ENCODE measurements at regions not wholly inside any gene's neighbourhood (a gene's known extent, or its start where the extent isn't known, plus 50 kb on each side); places are given as distances from the start of the nearest gene placed in this dataset.
"Not testable (repeated sequence)": the region's sequence is repeated elsewhere in the genome, so short reads cannot be mapped to it uniquely, and the experiment has no call there.

GRCh38 chr2:132220589-132220988 lies 58.8 kb upstream of the ANKRD30BL start:
- not testable (repeated sequence) for DNase-seq (ENCODE audit: low read depth, low spot score)

- not testable (repeated sequence) for DNase-seq (ENCODE audit: low read depth, low spot score)
Measured at GRCh38 chr2:132221886-132222285, 60.1 kb upstream of the ANKRD30BL start.

- DNase-seq (ENCODE audit: low read depth, low spot score) = no peak
Measured at GRCh38 chr2:132252191-132252893, 90.6 kb upstream of the ANKRD30BL start.

GRCh38 chr2:132252894-132253264 lies 91.1 kb upstream of the ANKRD30BL start:
- DNase-seq (ENCODE audit: low read depth, low spot score) = no peak

- no peak for DNase-seq (ENCODE audit: low read depth, low spot score)
Measured at GRCh38 chr2:132253496-132254305, 91.9 kb upstream of the ANKRD30BL start.

- not testable (repeated sequence) for DNase-seq (ENCODE audit: low read depth, low spot score)
Measured at GRCh38 chr2:132254306-132254919, 92.7 kb upstream of the ANKRD30BL start.

- no peak for DNase-seq (ENCODE audit: low read depth, low spot score)
Measured at GRCh38 chr2:132255714-132256113, 94.0 kb upstream of the ANKRD30BL start.

- DNase-seq (ENCODE audit: low read depth, low spot score) = no peak
Measured at GRCh38 chr2:132256251-132256902, 94.6 kb upstream of the ANKRD30BL start.

GRCh38 chr2:132256903-132257300 lies 95.2 kb upstream of the ANKRD30BL start:
- not testable (repeated sequence) for DNase-seq (ENCODE audit: low read depth, low spot score)

GRCh38 chr2:132257301-132258171 lies 95.8 kb upstream of the ANKRD30BL start:
- peak; percentile 52 for DNase-seq (ENCODE audit: low read depth, low spot score)

GRCh38 chr2:132259276-132259675 lies 97.5 kb upstream of the ANKRD30BL start:
- not testable (repeated sequence) for DNase-seq (ENCODE audit: low read depth, low spot score)

GRCh38 chr2:132265595-132265994 lies 103.8 kb upstream of the ANKRD30BL start:
- not testable (repeated sequence) for DNase-seq (ENCODE audit: low read depth, low spot score)

- DNase-seq (ENCODE audit: low read depth, low spot score) = peak; percentile 20
Measured at GRCh38 chr2:132267105-132267497, 105.3 kb upstream of the ANKRD30BL start.

- DNase-seq (ENCODE audit: low read depth, low spot score) = peak; percentile 75
Measured at GRCh38 chr2:132267498-132268283, 105.9 kb upstream of the ANKRD30BL start.

- DNase-seq (ENCODE audit: low read depth, low spot score) = peak; percentile 86
Measured at GRCh38 chr2:132268284-132268976, 106.7 kb upstream of the ANKRD30BL start.

GRCh38 chr2:132268977-132269523 lies 107.3 kb upstream of the ANKRD30BL start:
- DNase-seq (ENCODE audit: low read depth, low spot score) = no peak

- no peak for DNase-seq (ENCODE audit: low read depth, low spot score)
Measured at GRCh38 chr2:132270255-132270654, 108.5 kb upstream of the ANKRD30BL start.

GRCh38 chr2:132270981-132271546 lies 109.3 kb upstream of the ANKRD30BL start:
- DNase-seq (ENCODE audit: low read depth, low spot score) = no peak

- not testable (repeated sequence) for DNase-seq (ENCODE audit: low read depth, low spot score)
Measured at GRCh38 chr2:132271794-132272193, 110.0 kb upstream of the ANKRD30BL start.
